K562 (cell line): ENCODE measurements at regions not wholly inside any gene's neighbourhood (a gene's known extent, or its start where the extent isn't known, plus 50 kb on each side); places are given as distances from the start of the nearest gene placed in this dataset.

Source experiments
- ATAC-seq: fragments of 200-7000 bp; cut with Tn5 transposase; 3 replicates; pipeline ENCODE4 v1.9.1; 2020; ENCODE audit warnings: moderate library complexity
- BruUV-seq: library from RNA; stranded (reverse); fragments of 400-500 nt; replicated peaks from 2 replicates; lab custom pipeline; 2021; lab: Mats Ljungman, UMichigan
- CTCF ChIA-PET: fragments of 300-600 bp; formaldehyde crosslinking; extraction: SDS; loops from one replicate; lab custom pipeline; 2021; ENCODE audit warnings: low intra/inter-chr PET ratio; lab: Yijun Ruan, JAX
- POLR2A ChIA-PET: fragments of 300-600, 350-650 bp; sonication (Branson Sonifier 250); formaldehyde crosslinking; extraction: SDS; loops from one replicate; lab custom pipeline; 2021; ENCODE audit warnings: antibody characterized with exemption, inconsistent platforms; lab: Yijun Ruan, JAX
- DNase-seq, 4 experiments: peaks; one replicate each; pipeline versions ENCODE4 v3.0.0 to v3.0.0-alpha.2; 2011 to 2018; ENCODE audit warnings: low spot score in 3 of 4, mixed read lengths in 3 of 4; ENCODE audit errors: extremely low read depth in 1 of 4
- FAIRE-seq: peaks from 2 replicates; lab custom pipeline; 2011; peaks lifted over from hg19 to GRCh38; lab: Jason Lieb, UNC
- H2AFZ ChIP-seq: 2 replicates; pipeline ENCODE4 v1.6.0; 2011; ENCODE audit warnings: low read depth, low read length, control low read depth, inconsistent platforms
- H3K27ac ChIP-seq: fragments of 200-600 bp; 3 replicates; pipeline ENCODE4 v1.8.0; 2011; ENCODE audit warnings: low read depth, mild to moderate bottlenecking, control low read depth, inconsistent platforms, low read length, moderate library complexity, mixed read lengths; ENCODE audit errors: extremely low read depth
- H3K27me3 ChIP-seq, 2 experiments: fragments of 300-600 bp in 1 of 2; 2 replicates in 1 of 2; 3 replicates in 1 of 2; pipeline versions ENCODE4 v1.6.0 to v1.8.0; 2011; ENCODE audit warnings: inconsistent platforms in 2 of 2, low read length in 2 of 2, mild to moderate bottlenecking in 1 of 2, mixed read lengths in 1 of 2, moderate library complexity in 1 of 2; ENCODE audit not compliant: control insufficient read depth in 2 of 2, insufficient read depth in 2 of 2
- H3K36me3 ChIP-seq: fragments of 300-600 bp; 3 replicates; pipeline ENCODE4 v1.8.0; 2011; ENCODE audit warnings: mild to moderate bottlenecking, low read length, inconsistent platforms; ENCODE audit not compliant: control insufficient read depth, insufficient read depth
- H3K4me1 ChIP-seq, 2 experiments: fragments of 200-600 bp in 1 of 2; replicated peaks in 1 of 2; 2 replicates in 1 of 2; 3 replicates in 1 of 2; pipeline versions ENCODE4 v1.5.1 to v1.8.0; 2011; ENCODE audit warnings: inconsistent platforms in 2 of 2, low read length in 2 of 2, mild to moderate bottlenecking in 1 of 2, mixed read lengths in 1 of 2, moderate library complexity in 1 of 2; ENCODE audit not compliant: control insufficient read depth in 2 of 2, insufficient read depth in 2 of 2
- H3K4me2 ChIP-seq: 2 replicates; pipeline ENCODE4 v1.6.1; 2011; ENCODE audit warnings: low read length, control low read depth, inconsistent platforms, mixed read lengths; ENCODE audit not compliant: insufficient read depth
- H3K4me3 ChIP-seq: fragments of 200-600 bp; sonication (generic), shearing (Covaris generic); 2 replicates; pipeline ENCODE4 v1.5.1; 2016; ENCODE audit warnings: control low read depth, inconsistent platforms
- H3K79me2 ChIP-seq: fragments of 200-600 bp; 3 replicates; pipeline ENCODE4 v1.8.0; 2011; ENCODE audit warnings: low read length, inconsistent platforms; ENCODE audit not compliant: control insufficient read depth, insufficient read depth
- H3K9ac ChIP-seq, 2 experiments: 2 replicates each; pipeline versions ENCODE4 v1.6.0 to v1.6.1; 2011; ENCODE audit warnings: low read depth in 2 of 2, low read length in 2 of 2, control low read depth in 1 of 2, inconsistent platforms in 1 of 2, mild to moderate bottlenecking in 1 of 2, mixed read lengths in 1 of 2; ENCODE audit not compliant: insufficient read depth in 1 of 2
- H3K9me1 ChIP-seq: one replicate; pipeline ENCODE4 v1.6.0; 2011; ENCODE audit warnings: inconsistent platforms, mild to moderate bottlenecking, low read length, moderate library complexity; ENCODE audit not compliant: control insufficient read depth, insufficient read depth
- H3K9me3 ChIP-seq: replicated peaks from 2 replicates; pipeline ENCODE4 v1.5.1; 2011; ENCODE audit warnings: low read depth, low read length, inconsistent platforms; ENCODE audit not compliant: control insufficient read depth, insufficient read depth
- H4K20me1 ChIP-seq: replicated peaks from 2 replicates; pipeline ENCODE4 v1.6.1; 2011; ENCODE audit warnings: low read length, inconsistent platforms, mixed read lengths; ENCODE audit not compliant: control insufficient read depth, insufficient read depth
- BCL6 ChIP-seq: fragments of 250-450 bp; sonication (Bioruptor Pico); IDR thresholded peaks from 2 replicates; pipeline ENCODE4 v1.4.0; 2020
- BRF2 ChIP-seq: IDR thresholded peaks from 3 replicates; pipeline ENCODE4 v1.6.1; 2011; ENCODE audit warnings: borderline replicate concordance, mild to moderate bottlenecking; ENCODE audit not compliant: insufficient read length, insufficient read depth
- CBFB ChIP-seq: sonication (generic); formaldehyde crosslinking; IDR thresholded peaks from 2 replicates; pipeline ENCODE4 v1.4.0; 2020; ENCODE audit warnings: mild to moderate bottlenecking, missing genetic modification reagents
- CTCFL ChIP-seq: IDR thresholded peaks from 2 replicates; pipeline ENCODE4 v1.6.1; 2011; ENCODE audit warnings: borderline replicate concordance, low read depth, mild to moderate bottlenecking, moderate library complexity, low read length; ENCODE audit not compliant: insufficient read depth, poor library complexity, severe bottlenecking
- HMG20A ChIP-seq: fragments of 450-650 bp; formaldehyde crosslinking; conservative IDR thresholded peaks from 2 replicates; pipeline ENCODE4 v1.4.0; 2020; ENCODE audit warnings: mild to moderate bottlenecking, mixed read lengths
- KAT2B ChIP-seq: IDR thresholded peaks from one replicate; pipeline ENCODE4 v1.6.1; 2012; ENCODE audit warnings: low read depth, mild to moderate bottlenecking, control low read depth, inconsistent platforms, low read length, moderate library complexity
- MBD2 ChIP-seq: sonication (generic); IDR thresholded peaks from 2 replicates; pipeline ENCODE4 v1.6.1; 2016; ENCODE audit warnings: low read depth, borderline replicate concordance
- MTA1 ChIP-seq: fragments of 450-650 bp; IDR thresholded peaks from 2 replicates; pipeline ENCODE4 v1.6.1; 2017; ENCODE audit warnings: borderline replicate concordance
- NCOA1 ChIP-seq: fragments of 450-650 bp; IDR thresholded peaks from 2 replicates; pipeline ENCODE4 v1.6.1; 2016; ENCODE audit warnings: low read depth
- NEUROD1 ChIP-seq: fragments of 150-350 bp; IDR thresholded peaks from 2 replicates; pipeline ENCODE4 v1.6.1; 2014; ENCODE audit warnings: borderline replicate concordance, low read length, low read depth; ENCODE audit not compliant: partially characterized antibody
- NFYB ChIP-seq: IDR thresholded peaks from 2 replicates; pipeline ENCODE4 v1.6.1; 2011; ENCODE audit warnings: mild to moderate bottlenecking, moderate library complexity; ENCODE audit not compliant: insufficient read length; ENCODE audit errors: extremely low read depth
- PRMT5 ChIP-seq: sonication (generic); formaldehyde crosslinking; IDR thresholded peaks from 2 replicates; pipeline ENCODE4 v1.5.0; 2020; ENCODE audit warnings: missing genetic modification reagents
- PURB ChIP-seq: sonication (generic); formaldehyde crosslinking; IDR thresholded peaks from 2 replicates; pipeline ENCODE4 v1.9.0; 2021; ENCODE audit warnings: low read depth, mild to moderate bottlenecking, missing genetic modification reagents
- XRCC5 ChIP-seq: fragments of 200-400 bp; formaldehyde crosslinking; IDR thresholded peaks from 2 replicates; pipeline ENCODE4 v1.6.1; 2017; ENCODE audit warnings: low read depth, mild to moderate bottlenecking, low read length
- YY1 ChIP-seq, 3 experiments: IDR thresholded peaks; 2 replicates each; pipeline ENCODE4 v1.6.1; 2011; ENCODE audit warnings: low read length in 2 of 3, mild to moderate bottlenecking in 2 of 3, moderate library complexity in 2 of 3, borderline replicate concordance in 1 of 3, control low read depth in 1 of 3, low read depth in 1 of 3; ENCODE audit not compliant: insufficient read depth in 3 of 3, insufficient replicate concordance in 2 of 3, control insufficient read depth in 1 of 3, insufficient read length in 1 of 3; ENCODE audit errors: extremely low read depth in 1 of 3
- ZNF121 ChIP-seq: sonication (generic); formaldehyde crosslinking; conservative IDR thresholded peaks from 2 replicates; pipeline ENCODE4 v1.8.0; 2022; ENCODE audit warnings: missing genetic modification reagents
- ZNF655 ChIP-seq: fragments of 250-450 bp; sonication (Bioruptor Pico); IDR thresholded peaks from 2 replicates; pipeline ENCODE4 v1.5.0; 2021
- ZNF75A ChIP-seq: fragments of 450-650 bp; formaldehyde crosslinking; IDR thresholded peaks from 2 replicates; pipeline ENCODE4 v1.4.0; 2020; ENCODE audit warnings: mild to moderate bottlenecking
- ZSCAN32 ChIP-seq: fragments of 450-650 bp; formaldehyde crosslinking; IDR thresholded peaks from 2 replicates; pipeline ENCODE4 v1.4.0; 2020; ENCODE audit warnings: mild to moderate bottlenecking, moderate library complexity
- WGBS: fragments of 100-300 bp; shearing (Covaris generic); methylation state at CpG from one replicate; pipeline ENCODE4 v1.1.6; 2016; ENCODE audit warnings: low coverage, mixed read lengths; ENCODE audit not compliant: insufficient coverage; ENCODE audit errors: missing lambda C conversion rate; 5-methylcytosine and 5-hydroxymethylcytosine counted together
- in situ Hi-C: fragments of 300-500 bp; cut with MboI; formaldehyde crosslinking; loops from 4 replicates; pipeline ENCODE4 v1.15.0; 2018; ENCODE audit warnings: inconsistent platforms, mixed read lengths
- intact Hi-C: fragments of 100-400 bp; cut with micrococcal nuclease; formaldehyde crosslinking; loops from 2 replicates; pipeline ENCODE4 v1.14.2; 2022

GRCh38 chr1:3998086-3998485 is 98.0 kb upstream of the C1orf174 start:
- peaks cover 0 to 13% of the 10 kb centered on the region in 2 experiments; a peak in 2 of 5 replicates for H3K4me1 ChIP-seq
- CTCF ChIA-PET, result no interaction called here
- TF ChIP-seq ZSCAN32 (CRISPR knock-in tag) (no peak), CTCFL (no peak), HMG20A (CRISPR knock-in tag) (no peak), NCOA1 (no peak), PURB (CRISPR knock-in tag) (no peak), XRCC5 (no peak), BCL6 (CRISPR knock-in tag) (no peak), NEUROD1 (no peak), CBFB (CRISPR knock-in tag) (no peak), KAT2B (no peak), YY1 (IDR thresholded peaks at IDR 0.05; ENCODE audit: borderline replicate concordance in 1 of 3, control insufficient read depth in 1 of 3, extremely low read depth in 1 of 3, insufficient read depth in 3 of 3, insufficient read length in 1 of 3, insufficient replicate concordance in 2 of 3, low read depth in 1 of 3, low read length in 2 of 3) (no peak), ZNF121 (CRISPR knock-in tag) (no peak), MTA1 (no peak), BRF2 (no peak), MBD2 (no peak), NFYB (no peak), PRMT5 (CRISPR knock-in tag) (no peak), ZNF655 (no peak), ZNF75A (no peak)
- TF ChIP-seq, all 486 proteins: peak for 0
- H3K9me1 ChIP-seq, result no peaks in the 10 kb centered on the region
- DNase-seq (no peak), FAIRE-seq (no peak), ATAC-seq (no peak)
- H3K79me2 ChIP-seq, result no peaks in the 10 kb centered on the region
- H3K9ac ChIP-seq, result no peak overlapping the region
- in situ Hi-C loops (no loop called here), intact Hi-C loops (no loop called here)
- H4K20me1 ChIP-seq, result peaks cover 11% of the 10 kb centered on the region; the same call in 1 of the 2 replicates
- no peaks in the 10 kb centered on the region for H3K9me3 ChIP-seq
- POLR2A ChIA-PET, result no interaction called here
- no peak overlapping the region for H3K27ac ChIP-seq
- no TSS peak for BruUV-seq
- H3K27me3 ChIP-seq, result peaks cover 5 to 57% of the 10 kb centered on the region in 2 experiments; a peak in 4 of 5 replicates
- no peak overlapping the region for H3K4me3 ChIP-seq
- no peak overlapping the region for H3K4me2 ChIP-seq
- H3K36me3 ChIP-seq, result peaks cover 9% of the 10 kb centered on the region; the same call in 1 of the 3 replicates
- H2AFZ ChIP-seq, result no peak overlapping the region
- WGBS, result 31% methylated on average over 10 of the region's 10 CpGs
